Neuronal stem cell (in vitro differentiated cells): ENCODE measurements at regions not wholly inside any gene's neighbourhood (a gene's known extent, or its start where the extent isn't known, plus 50 kb on each side); places are given as distances from the start of the nearest gene placed in this dataset.
A peak's percentile ranks its signal among the peaks of the same experiment; 100 is the strongest.

Experiments
- DNase-seq: peaks from one replicate; pipeline ENCODE4 v3.0.0-alpha.2; 2013; ENCODE audit warnings: low spot score
- H2AFZ ChIP-seq: one replicate; pipeline ENCODE4 v1.6.1; 2013; ENCODE audit warnings: mild to moderate bottlenecking, low read length, inconsistent platforms
- H2AK5ac ChIP-seq: 2 replicates; pipeline ENCODE4 v1.6.1; 2013; ENCODE audit warnings: low read depth, mild to moderate bottlenecking, inconsistent platforms, low read length, moderate library complexity, mixed read lengths
- H2BK120ac ChIP-seq: 2 replicates; pipeline ENCODE4 v1.6.1; 2013; ENCODE audit warnings: low read depth, mild to moderate bottlenecking, inconsistent platforms, low read length, moderate library complexity, mixed read lengths
- H2BK12ac ChIP-seq: one replicate; pipeline ENCODE4 v1.6.1; 2013; ENCODE audit warnings: low read length, inconsistent platforms
- H2BK15ac ChIP-seq: 2 replicates; pipeline ENCODE4 v1.6.1; 2013; ENCODE audit warnings: mild to moderate bottlenecking, low read length, inconsistent platforms, mixed read lengths
- H2BK5ac ChIP-seq: one replicate; pipeline ENCODE4 v1.6.1; 2013; ENCODE audit warnings: inconsistent platforms, mild to moderate bottlenecking, low read length, moderate library complexity
- H3K14ac ChIP-seq: one replicate; pipeline ENCODE4 v1.6.1; 2013; ENCODE audit warnings: low read length, inconsistent platforms
- H3K18ac ChIP-seq: 2 replicates; pipeline ENCODE4 v1.6.1; 2013; ENCODE audit warnings: low read length, inconsistent platforms
- H3K23ac ChIP-seq: 2 replicates; pipeline ENCODE4 v1.6.1; 2013; ENCODE audit warnings: low read depth, mild to moderate bottlenecking, mixed read lengths, low read length, inconsistent platforms; ENCODE audit not compliant: poor library complexity
- H3K27ac ChIP-seq: replicated peaks from 3 replicates; pipeline ENCODE4 v1.5.1; 2013; ENCODE audit warnings: low read length, inconsistent platforms
- H3K27me3 ChIP-seq, 3 experiments: 2 replicates each; pipeline ENCODE4 v1.6.1; 2013; ENCODE audit warnings: low read length in 3 of 3, mild to moderate bottlenecking in 2 of 3, inconsistent platforms in 1 of 3, low read depth in 1 of 3, mixed read lengths in 1 of 3, moderate library complexity in 1 of 3; ENCODE audit not compliant: control insufficient read depth in 3 of 3, insufficient read depth in 3 of 3
- H3K36me3 ChIP-seq, 2 donors: replicated peaks in 1 of 2; 2 replicates each; pipeline ENCODE4 v1.6.1; 2013; ENCODE audit warnings: low read length in 2 of 2; ENCODE audit not compliant: control insufficient read depth in 2 of 2, insufficient read depth in 2 of 2
- H3K4ac ChIP-seq: 2 replicates; pipeline ENCODE4 v1.6.1; 2013; ENCODE audit warnings: inconsistent platforms, mild to moderate bottlenecking, low read length, moderate library complexity
- H3K4me1 ChIP-seq, 2 donors: 1 replicate in 1 of 2; 2 replicates in 1 of 2; pipeline ENCODE4 v1.6.1; 2013; ENCODE audit warnings: low read length in 2 of 2, low read depth in 1 of 2; ENCODE audit not compliant: control insufficient read depth in 2 of 2, insufficient read depth in 1 of 2
- H3K4me2 ChIP-seq: one replicate; pipeline ENCODE4 v1.6.1; 2013; ENCODE audit warnings: mild to moderate bottlenecking, low read length, inconsistent platforms; ENCODE audit not compliant: insufficient read depth, poor library complexity, severe bottlenecking
- H3K4me3 ChIP-seq, 2 donors: 2 replicates each; pipeline ENCODE4 v1.5.1; 2013; ENCODE audit warnings: low read length in 2 of 2, mild to moderate bottlenecking in 2 of 2, inconsistent platforms in 1 of 2, moderate library complexity in 1 of 2
- H3K79me1 ChIP-seq: one replicate; pipeline ENCODE4 v1.6.1; 2013; ENCODE audit warnings: low read depth, mild to moderate bottlenecking, inconsistent platforms, low read length, moderate library complexity
- H3K9ac ChIP-seq: one replicate; pipeline ENCODE4 v1.6.1; 2013; ENCODE audit warnings: mild to moderate bottlenecking, low read depth, low read length, inconsistent platforms; ENCODE audit not compliant: poor library complexity
- H3K9me3 ChIP-seq, 2 donors: replicated peaks in 1 of 2; 2 replicates each; pipeline versions ENCODE3 to v1.6.1; 2013; ENCODE audit warnings: low read length in 2 of 2, mild to moderate bottlenecking in 2 of 2, inconsistent platforms in 1 of 2, low read depth in 1 of 2, mixed read lengths in 1 of 2, moderate library complexity in 1 of 2; ENCODE audit not compliant: control insufficient read depth in 2 of 2, insufficient read depth in 1 of 2
- H4K8ac ChIP-seq: one replicate; pipeline ENCODE4 v1.6.1; 2013; ENCODE audit warnings: low read depth, mild to moderate bottlenecking, inconsistent platforms, low read length, moderate library complexity
- H4K91ac ChIP-seq: one replicate; pipeline ENCODE4 v1.6.1; 2013; ENCODE audit warnings: low read length, low read depth, mild to moderate bottlenecking, inconsistent platforms; ENCODE audit not compliant: poor library complexity
- WGBS, 2 donors: extraction: QIAGEN DNeasy Blood & Tissue Kit; methylation state at CpG; one replicate each; pipeline ENCODE4 v1.1.7; 2013; ENCODE audit warnings: missing lambda C conversion rate in 2 of 2, mixed read lengths in 1 of 2; ENCODE audit not compliant: insufficient read length in 2 of 2, insufficient replicate concordance in 1 of 2; ENCODE audit errors: extremely low coverage in 2 of 2; 5-methylcytosine and 5-hydroxymethylcytosine counted together

DNA sequence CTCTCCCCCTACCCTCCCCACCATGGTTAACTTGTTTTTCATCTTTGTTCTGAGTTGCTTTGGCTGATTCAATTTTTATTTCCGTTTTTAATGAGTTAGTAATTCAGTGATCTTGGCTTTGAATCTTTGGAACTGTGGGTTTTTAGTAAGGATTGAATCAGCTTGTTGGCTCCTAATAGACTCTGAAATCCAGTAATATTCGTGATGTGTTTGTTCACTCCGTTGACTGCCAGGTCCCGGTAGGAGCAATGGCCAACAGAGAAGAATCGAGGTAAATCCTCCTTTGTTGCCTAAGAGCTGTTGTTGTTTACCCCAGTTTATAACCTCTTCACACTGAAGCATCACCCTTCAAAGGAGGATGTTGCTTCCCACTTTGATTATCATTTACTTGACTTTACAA, 92.7 kb downstream of the PCSK1 start:
- no peaks in the 10 kb centered on the region for H3K36me3 ChIP-seq
- no peak overlapping the region for H2BK12ac ChIP-seq
- H3K4me2 ChIP-seq, result no peak overlapping the region
- H3K27ac ChIP-seq, result no peak overlapping the region
- no peak overlapping the region for H3K4me3 ChIP-seq
- no peak overlapping the region for H2BK5ac ChIP-seq
- H3K79me1 ChIP-seq, result no peaks in the 10 kb centered on the region
- no peak overlapping the region for H2AK5ac ChIP-seq
- H3K18ac ChIP-seq, result no peak overlapping the region
- no peak overlapping the region for H3K23ac ChIP-seq
- H3K4ac ChIP-seq, result no peak overlapping the region
- no peaks in the 10 kb centered on the region for H3K27me3 ChIP-seq
- no peak for DNase-seq
- H3K9me3 ChIP-seq, result no peaks in the 10 kb centered on the region
- H3K9ac ChIP-seq, result no peak overlapping the region
- no peak overlapping the region for H3K14ac ChIP-seq
- no CpG with 5 or more reads among the region's 5 CpGs for WGBS, 2 donors
- no peak overlapping the region for H4K8ac ChIP-seq
- H3K4me1 ChIP-seq, result peaks cover 1 to 2% of the 10 kb centered on the region in 2 donors
- H2BK15ac ChIP-seq, result no peak overlapping the region
- no peak overlapping the region for H4K91ac ChIP-seq
- peak overlapping the region; percentile 23 for H2AFZ ChIP-seq
- H2BK120ac ChIP-seq, result no peak overlapping the region

DNA sequence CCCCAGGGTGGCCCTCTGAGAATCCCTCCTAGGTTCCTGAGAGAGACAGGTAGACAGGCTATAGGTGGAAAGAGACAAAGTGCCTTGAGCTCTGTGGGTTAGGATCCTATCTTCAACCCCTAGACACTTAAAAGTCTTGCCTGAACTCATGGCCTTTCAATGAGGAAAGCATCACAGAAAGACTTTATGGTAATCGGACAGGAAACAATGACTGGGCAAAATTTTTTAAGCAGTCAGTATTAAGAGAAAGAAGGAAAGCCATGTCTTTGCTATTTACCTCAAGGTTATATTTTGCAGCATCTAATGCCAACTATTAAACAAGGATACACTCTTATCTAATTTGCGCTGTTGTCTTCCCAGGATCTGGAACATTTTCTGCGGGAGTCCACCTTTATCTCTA, 93.2 kb downstream of the PCSK1 start:
- no peak for DNase-seq
- no peak overlapping the region for H3K9ac ChIP-seq
- no peak overlapping the region for H2BK120ac ChIP-seq
- H2BK5ac ChIP-seq, result no peak overlapping the region
- H3K4me1 ChIP-seq, result peaks cover 1 to 2% of the 10 kb centered on the region in 2 donors
- H3K4me2 ChIP-seq, result no peak overlapping the region
- WGBS, 2 donors, result no CpG with 5 or more reads among the region's 3 CpGs
- no peak overlapping the region for H3K4me3 ChIP-seq
- no peak overlapping the region for H3K27ac ChIP-seq
- no peak overlapping the region for H3K18ac ChIP-seq
- H4K8ac ChIP-seq, result no peak overlapping the region
- H3K27me3 ChIP-seq, result no peaks in the 10 kb centered on the region
- no peak overlapping the region for H3K4ac ChIP-seq
- H2AFZ ChIP-seq, result no peak overlapping the region
- H3K23ac ChIP-seq, result no peak overlapping the region
- no peak overlapping the region for H2AK5ac ChIP-seq
- H3K79me1 ChIP-seq, result no peaks in the 10 kb centered on the region
- H3K9me3 ChIP-seq, result no peaks in the 10 kb centered on the region
- no peaks in the 10 kb centered on the region for H3K36me3 ChIP-seq
- no peak overlapping the region for H2BK15ac ChIP-seq
- H4K91ac ChIP-seq, result no peak overlapping the region
- H3K14ac ChIP-seq, result no peak overlapping the region
- no peak overlapping the region for H2BK12ac ChIP-seq

DNA sequence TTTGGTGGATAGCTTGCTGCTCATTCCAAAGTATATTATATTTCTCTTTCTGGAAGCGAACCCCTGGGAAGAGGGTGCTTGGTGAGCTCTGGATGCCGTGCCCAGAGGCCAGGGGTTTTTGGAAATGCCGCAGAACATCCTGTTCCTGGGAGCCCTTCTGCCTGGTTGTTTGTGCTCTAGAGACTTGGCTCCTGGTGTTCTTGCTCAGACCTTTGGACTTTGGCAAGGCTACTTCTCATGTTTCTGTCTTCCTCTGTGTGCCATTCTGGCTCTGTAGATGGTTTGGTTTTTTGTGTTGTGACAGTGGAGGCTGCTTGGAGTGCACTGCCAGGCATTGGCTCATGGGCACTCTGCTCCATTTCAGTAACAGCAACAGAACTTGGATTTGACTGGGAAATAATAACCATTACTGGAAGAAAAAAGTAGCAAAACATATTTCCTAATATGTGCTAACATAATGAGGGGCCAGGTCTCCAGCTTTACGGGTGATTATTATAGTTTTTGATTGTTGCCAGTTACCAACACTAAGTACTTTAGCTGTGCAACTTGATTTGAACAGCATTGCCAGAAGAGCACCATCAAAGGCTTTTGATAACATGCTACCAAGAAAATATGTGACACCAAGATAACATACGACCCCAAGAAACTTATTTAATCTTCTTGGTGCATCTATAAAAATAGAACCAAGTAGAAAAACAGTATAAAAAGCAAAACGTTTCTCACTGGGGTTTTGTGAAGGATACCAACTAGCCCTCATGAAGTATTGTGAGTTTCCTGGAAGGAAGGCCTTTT, 94.2 kb downstream of the PCSK1 start:
- H3K9me3 ChIP-seq, result no peaks in the 10 kb centered on the region
- no peaks in the 10 kb centered on the region for H3K27me3 ChIP-seq
- H4K91ac ChIP-seq, result no peak overlapping the region
- H3K4me2 ChIP-seq, result no peak overlapping the region
- H3K36me3 ChIP-seq, result no peaks in the 10 kb centered on the region
- no peak overlapping the region for H2BK12ac ChIP-seq
- no peak overlapping the region for H3K4me3 ChIP-seq
- no peak overlapping the region for H3K14ac ChIP-seq
- no peak overlapping the region for H3K23ac ChIP-seq
- H2AFZ ChIP-seq, result no peak overlapping the region
- no peak overlapping the region for H3K18ac ChIP-seq
- H3K27ac ChIP-seq, result no peak overlapping the region
- peaks cover 1 to 2% of the 10 kb centered on the region in 2 donors for H3K4me1 ChIP-seq
- no peak overlapping the region for H4K8ac ChIP-seq
- no peak overlapping the region for H2BK120ac ChIP-seq
- no peak overlapping the region for H3K9ac ChIP-seq
- no peak for DNase-seq
- H2BK5ac ChIP-seq, result no peak overlapping the region
- no peak overlapping the region for H2AK5ac ChIP-seq
- H3K79me1 ChIP-seq, result no peaks in the 10 kb centered on the region
- H3K4ac ChIP-seq, result no peak overlapping the region
- WGBS, 2 donors, result no CpG with 5 or more reads among the region's 6 CpGs
- H2BK15ac ChIP-seq, result no peak overlapping the region

- no peak overlapping the region for H2BK5ac ChIP-seq
- WGBS, 2 donors, result no CpG with 5 or more reads among the region's 2 CpGs
- H3K36me3 ChIP-seq, result no peaks in the 10 kb centered on the region
- H3K23ac ChIP-seq, result no peak overlapping the region
- H3K79me1 ChIP-seq, result no peaks in the 10 kb centered on the region
- H3K9ac ChIP-seq, result no peak overlapping the region
- H2BK15ac ChIP-seq, result no peak overlapping the region
- no peak overlapping the region for H3K14ac ChIP-seq
- no peak overlapping the region for H3K4me3 ChIP-seq
- no peak for DNase-seq
- H3K18ac ChIP-seq, result no peak overlapping the region
- H4K8ac ChIP-seq, result no peak overlapping the region
- no peak overlapping the region for H3K4ac ChIP-seq
- no peak overlapping the region for H3K27ac ChIP-seq
- H4K91ac ChIP-seq, result no peak overlapping the region
- H3K9me3 ChIP-seq, result no peaks in the 10 kb centered on the region
- no peak overlapping the region for H2BK12ac ChIP-seq
- H3K4me1 ChIP-seq, result peaks cover 1 to 2% of the 10 kb centered on the region in 2 donors
- H2AK5ac ChIP-seq, result no peak overlapping the region
- no peaks in the 10 kb centered on the region for H3K27me3 ChIP-seq
- no peak overlapping the region for H3K4me2 ChIP-seq
- H2BK120ac ChIP-seq, result no peak overlapping the region
- H2AFZ ChIP-seq, result no peak overlapping the region
Observed at GRCh38 chr5:96338091-96338490, 95.0 kb downstream of the PCSK1 start.
